Endothelial cell of umbilical vein (primary cell): ENCODE measurements at regions not wholly inside any gene's neighbourhood (a gene's known extent, or its start where the extent isn't known, plus 50 kb on each side); places are given as distances from the start of the nearest gene placed in this dataset.

ENCODE experiments used
- BruUV-seq: library from RNA; stranded (reverse); fragments of 400-500 nt; replicated peaks from 2 replicates; lab custom pipeline; 2021; lab: Mats Ljungman, UMichigan
- CTCF ChIA-PET: fragments of 300-600, 350-600 bp; sonication (Branson Sonifier 250); formaldehyde crosslinking; loops from one replicate; lab custom pipeline; 2021; ENCODE audit warnings: antibody characterized with exemption, inconsistent platforms; lab: Charles Lee
- POLR2A ChIA-PET: fragments of 300-600, 350-600 bp; sonication (Branson Sonifier 250); formaldehyde crosslinking; loops from one replicate; lab custom pipeline; 2021; ENCODE audit warnings: antibody characterized with exemption, inconsistent platforms; lab: Charles Lee
- DNase-seq: peaks from one replicate; pipeline ENCODE4 v3.0.0-alpha.2; 2011; ENCODE audit warnings: low read depth, low spot score
- FAIRE-seq: peaks from 2 replicates; lab custom pipeline; 2011; peaks lifted over from hg19 to GRCh38; lab: Jason Lieb, UNC
- H2AFZ ChIP-seq: 2 replicates; pipeline ENCODE4 v1.6.0; 2012; ENCODE audit warnings: low read depth, low read length, control low read depth, inconsistent platforms
- H3K27ac ChIP-seq: 2 replicates; pipeline ENCODE4 v1.5.1; 2011; ENCODE audit warnings: low read depth, mild to moderate bottlenecking, control low read depth, low read length, moderate library complexity; ENCODE audit not compliant: insufficient read depth
- H3K27me3 ChIP-seq, 2 experiments: 2 replicates each; pipeline versions ENCODE4 v1.6.0 to v1.6.1; 2011; ENCODE audit warnings: low read length in 2 of 2, mixed read lengths in 1 of 2; ENCODE audit not compliant: control insufficient read depth in 2 of 2, insufficient read depth in 2 of 2
- H3K36me3 ChIP-seq, 2 experiments: 2 replicates in 1 of 2; 3 replicates in 1 of 2; pipeline ENCODE4 v1.5.1; 2011; ENCODE audit warnings: low read length in 2 of 2, mild to moderate bottlenecking in 1 of 2, moderate library complexity in 1 of 2; ENCODE audit not compliant: control insufficient read depth in 2 of 2, insufficient read depth in 2 of 2; ENCODE audit errors: extremely low read depth in 1 of 2
- H3K4me1 ChIP-seq: 3 replicates; pipeline ENCODE4 v1.5.1; 2011; ENCODE audit warnings: mild to moderate bottlenecking, low read length; ENCODE audit not compliant: control insufficient read depth, insufficient read depth; ENCODE audit errors: extremely low read depth
- H3K4me2 ChIP-seq: 2 replicates; pipeline ENCODE4 v1.6.1; 2011; ENCODE audit warnings: low read length, control low read depth, mixed read lengths; ENCODE audit not compliant: insufficient read depth
- H3K4me3 ChIP-seq, 3 experiments: fragments of 200-600 bp in 1 of 3; sonication (generic), shearing (Covaris generic) in 1 of 3; replicated peaks in 1 of 3; 2 replicates each; pipeline ENCODE4 v1.5.1; 2011 to 2016; ENCODE audit warnings: control low read depth in 3 of 3, low read length in 3 of 3, mild to moderate bottlenecking in 2 of 3, inconsistent platforms in 1 of 3, low read depth in 1 of 3, moderate library complexity in 1 of 3; ENCODE audit not compliant: insufficient read depth in 1 of 3
- H3K79me2 ChIP-seq: 2 replicates; pipeline ENCODE4 v1.6.0; 2012; ENCODE audit warnings: low read length, inconsistent platforms; ENCODE audit not compliant: control insufficient read depth, insufficient read depth
- H3K9ac ChIP-seq: replicated peaks from 2 replicates; pipeline ENCODE3; 2011; ENCODE audit warnings: low read length, control low read depth; ENCODE audit not compliant: insufficient read depth; ENCODE audit errors: extremely low read depth
- H3K9me1 ChIP-seq: replicated peaks from 3 replicates; pipeline ENCODE4 v1.6.0; 2011; ENCODE audit warnings: mild to moderate bottlenecking, low read length; ENCODE audit not compliant: control insufficient read depth, insufficient read depth; ENCODE audit errors: extremely low read depth
- H3K9me3 ChIP-seq: replicated peaks from 2 replicates; pipeline ENCODE4 v1.5.1; 2012; ENCODE audit warnings: low read length, inconsistent platforms; ENCODE audit not compliant: control insufficient read depth, insufficient read depth
- H4K20me1 ChIP-seq: replicated peaks from 2 replicates; pipeline ENCODE3; 2011; ENCODE audit warnings: mild to moderate bottlenecking, low read length; ENCODE audit not compliant: control insufficient read depth, insufficient read depth; ENCODE audit errors: extremely low read depth
- CTCF ChIP-seq, 2 donors: IDR thresholded peaks; 1 replicate in 1 of 2; 2 replicates in 1 of 2; pipeline ENCODE4 v1.5.1; 2011; ENCODE audit warnings: low read length in 2 of 2, mild to moderate bottlenecking in 2 of 2, moderate library complexity in 2 of 2, control low read depth in 1 of 2, inconsistent platforms in 1 of 2, low read depth in 1 of 2; ENCODE audit not compliant: insufficient read depth in 1 of 2; ENCODE audit errors: extremely low read depth in 1 of 2
- EZH2 ChIP-seq: IDR thresholded peaks from 2 replicates; pipeline ENCODE4 v1.6.1; 2012; ENCODE audit warnings: borderline replicate concordance, low read depth, mild to moderate bottlenecking, moderate library complexity, low read length, inconsistent platforms; ENCODE audit not compliant: severe bottlenecking
- FOS ChIP-seq: IDR thresholded peaks from 2 replicates; pipeline ENCODE4 v1.6.1; 2011; ENCODE audit warnings: mild to moderate bottlenecking, low read length, moderate library complexity, borderline replicate concordance; ENCODE audit not compliant: insufficient read depth
- GATA2 ChIP-seq: IDR thresholded peaks from 2 replicates; pipeline ENCODE4 v1.7.0; 2011; ENCODE audit warnings: low read depth, mild to moderate bottlenecking, moderate library complexity, mixed read lengths, low read length; ENCODE audit not compliant: insufficient read length, insufficient read depth
- JUN ChIP-seq: IDR thresholded peaks from 2 replicates; pipeline ENCODE4 v1.6.1; 2011; ENCODE audit warnings: borderline replicate concordance, low read depth; ENCODE audit not compliant: insufficient read length, insufficient read depth
- MAX ChIP-seq: IDR thresholded peaks from 2 replicates; pipeline ENCODE4 v1.6.1; 2011; ENCODE audit not compliant: insufficient read depth, insufficient read length
- MYC ChIP-seq: IDR thresholded peaks from one replicate; pipeline ENCODE4 v1.6.1; 2011; ENCODE audit warnings: mild to moderate bottlenecking, low read depth, low read length
- POLR2A ChIP-seq: IDR thresholded peaks from 2 replicates; pipeline ENCODE4 v1.6.1; 2012; ENCODE audit warnings: low read depth, mild to moderate bottlenecking, control low read depth, low read length
- POLR2AphosphoS5 ChIP-seq: IDR thresholded peaks from 2 replicates; pipeline ENCODE4 v1.6.1; 2012; ENCODE audit warnings: low read depth, mild to moderate bottlenecking, control low read depth, low read length, moderate library complexity; ENCODE audit not compliant: insufficient read depth
- dilution Hi-C: fragments of 300-500 bp; cut with MboI; formaldehyde crosslinking; loops from one replicate; pipeline ENCODE4 v1.15.0; 2019; ENCODE audit warnings: low sequenced_read_pairs; ENCODE audit not compliant: extremely low pct_ligation_motif_present
- intact Hi-C: fragments of 100-400 bp; cut with micrococcal nuclease; formaldehyde crosslinking; loops from one replicate; pipeline ENCODE4 v1.10.0; 2022

GRCh38 chr22:49448526-49448925 lies 379.1 kb downstream of the BRD1 start:
- Histone ChIP-seq H3K27ac (no peak overlapping the region), H3K79me2 (no peaks in the 10 kb centered on the region), H3K9ac (no peak overlapping the region), H4K20me1 (no peaks in the 10 kb centered on the region), H3K9me1 (no peaks in the 10 kb centered on the region), H2AFZ (no peak overlapping the region), H3K36me3 (no peaks in the 10 kb centered on the region), H3K4me1 (no peaks in the 10 kb centered on the region), H3K4me2 (no peak overlapping the region), H3K4me3 (no peak overlapping the region), H3K27me3 (no peaks in the 10 kb centered on the region), H3K9me3 (peaks cover 7% of the 10 kb centered on the region)
- no TSS peak for BruUV-seq
- POLR2A ChIA-PET = no interaction called here
- FAIRE-seq (no peak), DNase-seq (no peak)
- CTCF ChIA-PET = no interaction called here
- intact Hi-C loops = no loop called here
- dilution Hi-C loops = no loop called here
- no peak for TF ChIP-seq JUN
- no peak for TF ChIP-seq POLR2A

GRCh38 chr22:49447837-49448236 lies 379.8 kb downstream of the BRD1 start:
- Histone ChIP-seq H3K9me1 (no peaks in the 10 kb centered on the region), H3K4me3 (no peak overlapping the region), H3K9ac (no peak overlapping the region), H3K36me3 (no peaks in the 10 kb centered on the region), H3K79me2 (no peaks in the 10 kb centered on the region), H2AFZ (no peak overlapping the region), H3K27me3 (no peaks in the 10 kb centered on the region), H3K9me3 (peaks cover 7% of the 10 kb centered on the region), H4K20me1 (no peaks in the 10 kb centered on the region), H3K27ac (no peak overlapping the region), H3K4me2 (no peak overlapping the region), H3K4me1 (no peaks in the 10 kb centered on the region)
- FAIRE-seq (no peak), DNase-seq (no peak)
- TF ChIP-seq GATA2 = no peak
- no peak for TF ChIP-seq JUN
- no peak for TF ChIP-seq EZH2
- TF ChIP-seq MAX = no peak
- no peak for TF ChIP-seq FOS
- no peak for TF ChIP-seq CTCF (IDR thresholded peaks at IDR 0.05; ENCODE audit: extremely low read depth in 1 of 2, insufficient read depth in 1 of 2, low read depth in 1 of 2, low read length in 2 of 2)
- no peak for TF ChIP-seq MYC
- TF ChIP-seq POLR2AphosphoS5 = no peak
- no peak for TF ChIP-seq POLR2A
- no TSS peak for BruUV-seq
- ChIA-PET POLR2A (no interaction called here), CTCF (no interaction called here)
- dilution Hi-C loops = no loop called here
- intact Hi-C loops = no loop called here
